ENCODE measurements at regions not wholly inside any gene's neighbourhood (a gene's known extent, or its start where the extent isn't known, plus 50 kb on each side); places are given as distances from the start of the nearest gene placed in this dataset.

GRCh38 chr13:95497381-95497807, 55.1 kb upstream of the CLDN10 start:
- DNase-seq (ENCODE audit: low spot score), result no peak

- DNase-seq (ENCODE audit: low spot score), result no peak
Observed at GRCh38 chr13:95498886-95499285, 53.6 kb upstream of the CLDN10 start.

GRCh38 chr13:95499811-95500712, 52.5 kb upstream of the CLDN10 start:
- no peak for DNase-seq (ENCODE audit: low spot score)

- no peak for DNase-seq (ENCODE audit: low spot score)
Observed at GRCh38 chr13:95502216-95502615, 50.3 kb upstream of the CLDN10 start.

All from SK-N-DZ (cell line).